OCI-LY3 (cell line): ENCODE measurements at regions not wholly inside any gene's neighbourhood (a gene's known extent, or its start where the extent isn't known, plus 50 kb on each side); places are given as distances from the start of the nearest gene placed in this dataset.

ENCODE experiments used
- H2AFZ ChIP-seq: fragments of 200-600, 300-600 bp; shearing (Covaris generic); 2 replicates; pipeline ENCODE4 v1.6.0; 2014; ENCODE audit warnings: antibody characterized with exemption, low read depth, low read length
- H3K27ac ChIP-seq: fragments of 200-600, 300-600 bp; sonication (generic); 2 replicates; pipeline ENCODE4 v1.5.1; 2014; ENCODE audit warnings: mild to moderate bottlenecking, low read length, moderate library complexity, mixed read lengths
- H3K27me3 ChIP-seq: fragments of 200-600, 300-600 bp; sonication (generic); 2 replicates; pipeline ENCODE4 v1.6.1; 2014; ENCODE audit warnings: low read depth, low read length, mixed read lengths
- H3K36me3 ChIP-seq: fragments of 200-600, 300-600 bp; sonication (generic); replicated peaks from 2 replicates; pipeline ENCODE3; 2014; ENCODE audit warnings: low read depth, low read length, mixed read lengths
- H3K4me1 ChIP-seq: fragments of 300-600, 200-600 bp; sonication (generic); 2 replicates; pipeline ENCODE4 v1.6.1; 2014; ENCODE audit warnings: low read length, mixed read lengths
- H3K4me2 ChIP-seq: fragments of 200-600, 300-600 bp; sonication (generic); 2 replicates; pipeline ENCODE4 v1.6.1; 2014; ENCODE audit warnings: low read length, mixed read lengths
- H3K4me3 ChIP-seq: fragments of 300-600, 200-600 bp; sonication (generic); 2 replicates; pipeline ENCODE4 v1.5.1; 2014; ENCODE audit warnings: antibody characterized with exemption, mild to moderate bottlenecking, low read length, moderate library complexity
- H3K79me2 ChIP-seq: fragments of 300-600, 200-600 bp; shearing (Covaris generic); 2 replicates; pipeline ENCODE4 v1.6.1; 2014; ENCODE audit warnings: mild to moderate bottlenecking, low read length, mixed read lengths
- H3K9ac ChIP-seq: fragments of 300-600, 200-600 bp; shearing (Covaris generic); 2 replicates; pipeline ENCODE4 v1.6.0; 2014; ENCODE audit warnings: mild to moderate bottlenecking, low read length, moderate library complexity
- H3K9me3 ChIP-seq: fragments of 200-600, 300-600 bp; shearing (Covaris generic); 2 replicates; pipeline ENCODE4 v1.6.1; 2014; ENCODE audit warnings: low read length, mixed read lengths; ENCODE audit not compliant: insufficient read depth
- H4K20me1 ChIP-seq: fragments of 200-600, 300-600 bp; sonication (generic); 2 replicates; pipeline ENCODE4 v1.6.1; 2016; ENCODE audit warnings: low read length, mixed read lengths; ENCODE audit not compliant: insufficient read depth
- CTCF ChIP-seq: fragments of 200-600, 300-600 bp; sonication (generic); IDR thresholded peaks from 2 replicates; pipeline ENCODE4 v1.5.1; 2014; ENCODE audit warnings: antibody characterized with exemption, low read length, low read depth
- EZH2phosphoT487 ChIP-seq: fragments of 200-600 bp; shearing (Covaris generic); IDR thresholded peaks from 2 replicates; pipeline ENCODE4 v1.6.1; 2018; ENCODE audit warnings: antibody characterized with exemption, mixed run types, low read depth

- TF ChIP-seq CTCF (no peak), EZH2phosphoT487 (no peak)
- no peak overlapping the region for H3K4me2 ChIP-seq
- no peak overlapping the region for H2AFZ ChIP-seq
- no peak overlapping the region for H3K9ac ChIP-seq
- no peaks in the 10 kb centered on the region for H4K20me1 ChIP-seq
- H3K79me2 ChIP-seq: no peaks in the 10 kb centered on the region
- H3K4me1 ChIP-seq: no peaks in the 10 kb centered on the region
- H3K36me3 ChIP-seq: no peaks in the 10 kb centered on the region
- H3K27me3 ChIP-seq: no peaks in the 10 kb centered on the region
- no peaks in the 10 kb centered on the region for H3K9me3 ChIP-seq
- no peak overlapping the region for H3K4me3 ChIP-seq
- no peak overlapping the region for H3K27ac ChIP-seq
Measured at GRCh38 chr16:82567175-82567574, 59.6 kb upstream of the CDH13 start.

GRCh38 chr16:82563401-82563800 is 63.4 kb upstream of the CDH13 start:
- Histone ChIP-seq H3K79me2 (no peaks in the 10 kb centered on the region), H3K36me3 (no peaks in the 10 kb centered on the region)
- no peak for TF ChIP-seq CTCF

GRCh38 chr16:82562183-82562683 is 64.5 kb upstream of the CDH13 start:
- no peak overlapping the region for H3K4me2 ChIP-seq
- H3K9ac ChIP-seq: no peak overlapping the region
- no peaks in the 10 kb centered on the region; the same call in 1 of the 2 replicates for H3K27me3 ChIP-seq
- H3K4me3 ChIP-seq: no peak overlapping the region
- H4K20me1 ChIP-seq: no peaks in the 10 kb centered on the region
- H2AFZ ChIP-seq: no peak overlapping the region
- H3K36me3 ChIP-seq: no peaks in the 10 kb centered on the region
- H3K27ac ChIP-seq: no peak overlapping the region
- TF ChIP-seq CTCF: no peak
- no peak for TF ChIP-seq EZH2phosphoT487
- H3K4me1 ChIP-seq: no peaks in the 10 kb centered on the region
- H3K9me3 ChIP-seq: no peaks in the 10 kb centered on the region
- no peaks in the 10 kb centered on the region for H3K79me2 ChIP-seq

More at GRCh38 chr16:82563401-82563800, 63.4 kb upstream of the CDH13 start:
- Histone ChIP-seq H3K9ac (no peak overlapping the region), H3K4me3 (no peak overlapping the region), H2AFZ (no peak overlapping the region), H3K4me1 (no peaks in the 10 kb centered on the region), H4K20me1 (no peaks in the 10 kb centered on the region), H3K9me3 (no peaks in the 10 kb centered on the region), H3K27me3 (no peaks in the 10 kb centered on the region; the same call in 1 of the 2 replicates), H3K4me2 (no peak overlapping the region), H3K27ac (no peak overlapping the region)

- TF ChIP-seq EZH2phosphoT487 (no peak), CTCF (no peak)
- H3K4me3 ChIP-seq: no peak overlapping the region
- no peaks in the 10 kb centered on the region for H3K9me3 ChIP-seq
- H3K4me1 ChIP-seq: peaks cover 7% of the 10 kb centered on the region; the same call in 1 of the 2 replicates
- no peak overlapping the region for H3K27ac ChIP-seq
- no peak overlapping the region for H3K9ac ChIP-seq
- no peak overlapping the region for H2AFZ ChIP-seq
- H3K79me2 ChIP-seq: no peaks in the 10 kb centered on the region
- no peaks in the 10 kb centered on the region for H4K20me1 ChIP-seq
- no peaks in the 10 kb centered on the region for H3K36me3 ChIP-seq
- no peak overlapping the region for H3K4me2 ChIP-seq
- H3K27me3 ChIP-seq: no peaks in the 10 kb centered on the region; the same call in 1 of the 2 replicates
Measured at GRCh38 chr16:82560805-82561325, 65.9 kb upstream of the CDH13 start.
